Stomach (tissue), 4 donors: ENCODE measurements at regions not wholly inside any gene's neighbourhood (a gene's known extent, or its start where the extent isn't known, plus 50 kb on each side); places are given as distances from the start of the nearest gene placed in this dataset.

ENCODE experiments used
- CTCF ChIP-seq, 7 experiments: fragments of 450-650 bp in 4 of 7; fragments of 200-600 bp in 3 of 7; sonication (generic) in 3 of 7; IDR thresholded peaks; one replicate each; pipeline ENCODE4 v1.5.1; 2016 to 2019; ENCODE audit warnings: antibody characterized with exemption in 7 of 7, control low read depth in 2 of 7, mild to moderate bottlenecking in 1 of 7
- POLR2A ChIP-seq, 4 donors: fragments of 450-650 bp; IDR thresholded peaks; one replicate each; pipeline ENCODE4 v1.6.1; 2016; ENCODE audit warnings: antibody characterized with exemption in 4 of 4, control low read depth in 2 of 4, mild to moderate bottlenecking in 1 of 4, moderate library complexity in 1 of 4

GRCh38 chr5:167317884-167318283, 973.6 kb upstream of the WWC1 start:
- no peak for TF ChIP-seq CTCF (IDR thresholded peaks at IDR 0.05)
- no peak for TF ChIP-seq POLR2A (IDR thresholded peaks at IDR 0.05)
